ENCODE measurements at regions not wholly inside any gene's neighbourhood (a gene's known extent, or its start where the extent isn't known, plus 50 kb on each side); places are given as distances from the start of the nearest gene placed in this dataset.
"Not testable (repeated sequence)": the region's sequence is repeated elsewhere in the genome, so short reads cannot be mapped to it uniquely, and the experiment has no call there.

DNA sequence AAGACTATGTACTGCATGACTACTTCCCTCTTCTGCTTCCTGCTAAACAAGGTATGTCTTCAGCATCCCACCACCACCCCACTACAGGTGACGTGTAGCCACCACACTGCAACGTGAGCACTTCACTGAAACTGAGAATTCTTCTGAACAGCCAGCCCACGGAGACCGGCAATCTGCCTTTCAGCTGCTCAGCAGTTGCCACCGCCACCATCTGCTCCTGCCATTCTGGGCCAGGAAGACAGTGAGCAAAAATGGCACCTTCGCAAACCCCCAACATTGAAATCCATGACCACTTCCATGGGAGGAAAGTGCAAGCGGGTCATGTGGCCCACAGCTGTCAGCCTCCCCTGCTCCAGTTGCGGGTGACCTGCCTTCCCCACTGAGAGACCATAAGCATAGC lies 443.4 kb upstream of the ST8SIA4 start:
- no peak overlapping the region for H3K4me3 ChIP-seq (ENCODE audit: low read depth, low read length)
- TF ChIP-seq CTCF (IDR thresholded peaks at IDR 0.05; ENCODE audit: low read depth, low read length) (no peak), MAX (IDR thresholded peaks at IDR 0.05; ENCODE audit: low read depth, low read length) (no peak), POLR2A (IDR thresholded peaks at IDR 0.05; ENCODE audit: extremely low read depth, insufficient read length) (no peak), MYC (IDR thresholded peaks at IDR 0.05; ENCODE audit: low read depth, low read length) (no peak)
- no peak for DNase-seq (ENCODE audit: low read depth)

- no peak for TF ChIP-seq MAX (IDR thresholded peaks at IDR 0.05; ENCODE audit: low read depth, low read length)
- no peak for TF ChIP-seq POLR2A (IDR thresholded peaks at IDR 0.05; ENCODE audit: extremely low read depth, insufficient read length)
- TF ChIP-seq CTCF (IDR thresholded peaks at IDR 0.05; ENCODE audit: low read depth, low read length) = no peak
- no peak for TF ChIP-seq MYC (IDR thresholded peaks at IDR 0.05; ENCODE audit: low read depth, low read length)
- DNase-seq (ENCODE audit: low read depth) = no peak
- H3K4me3 ChIP-seq (ENCODE audit: low read depth, low read length) = no peak overlapping the region
Measured at GRCh38 chr5:101338226-101338625, 435.1 kb upstream of the ST8SIA4 start.

- no peak overlapping the region for H3K4me3 ChIP-seq (ENCODE audit: low read depth, low read length)
- DNase-seq (ENCODE audit: low read depth) = no peak
- TF ChIP-seq MAX (IDR thresholded peaks at IDR 0.05; ENCODE audit: low read depth, low read length) (no peak), POLR2A (IDR thresholded peaks at IDR 0.05; ENCODE audit: extremely low read depth, insufficient read length) (no peak), CTCF (IDR thresholded peaks at IDR 0.05; ENCODE audit: low read depth, low read length) (no peak), MYC (IDR thresholded peaks at IDR 0.05; ENCODE audit: low read depth, low read length) (no peak)
Measured at GRCh38 chr5:101327816-101328215, 424.7 kb upstream of the ST8SIA4 start.

DNA sequence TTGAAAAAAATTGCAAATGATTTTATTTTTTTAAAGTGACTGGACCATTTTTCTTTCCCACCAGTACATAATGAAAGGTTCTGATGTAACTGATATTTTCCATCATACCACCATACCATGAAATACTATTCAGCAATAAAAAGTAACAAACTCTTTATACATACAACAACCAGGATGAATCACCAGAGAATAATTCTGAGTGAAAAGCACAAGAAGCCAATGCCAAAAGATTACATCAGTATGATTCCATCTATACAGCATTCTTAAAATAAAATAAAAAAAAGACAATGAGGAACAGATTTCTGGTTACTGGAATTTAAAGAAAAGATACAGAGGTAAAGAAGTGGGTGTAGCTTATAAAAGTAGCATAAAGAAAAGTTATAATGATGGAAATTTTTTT lies 423.7 kb upstream of the ST8SIA4 start:
- DNase-seq (ENCODE audit: low read depth) = no peak
- TF ChIP-seq MAX (IDR thresholded peaks at IDR 0.05; ENCODE audit: low read depth, low read length) = no peak
- TF ChIP-seq POLR2A (IDR thresholded peaks at IDR 0.05; ENCODE audit: extremely low read depth, insufficient read length) = no peak
- no peak for TF ChIP-seq MYC (IDR thresholded peaks at IDR 0.05; ENCODE audit: low read depth, low read length)
- TF ChIP-seq CTCF (IDR thresholded peaks at IDR 0.05; ENCODE audit: low read depth, low read length) = no peak
- H3K4me3 ChIP-seq (ENCODE audit: low read depth, low read length) = no peak overlapping the region

GRCh38 chr5:101316401-101316800 lies 413.3 kb upstream of the ST8SIA4 start:
- DNase-seq (ENCODE audit: low read depth); H3K4me3 ChIP-seq (ENCODE audit: low read depth, low read length): not testable (repeated sequence)

DNA sequence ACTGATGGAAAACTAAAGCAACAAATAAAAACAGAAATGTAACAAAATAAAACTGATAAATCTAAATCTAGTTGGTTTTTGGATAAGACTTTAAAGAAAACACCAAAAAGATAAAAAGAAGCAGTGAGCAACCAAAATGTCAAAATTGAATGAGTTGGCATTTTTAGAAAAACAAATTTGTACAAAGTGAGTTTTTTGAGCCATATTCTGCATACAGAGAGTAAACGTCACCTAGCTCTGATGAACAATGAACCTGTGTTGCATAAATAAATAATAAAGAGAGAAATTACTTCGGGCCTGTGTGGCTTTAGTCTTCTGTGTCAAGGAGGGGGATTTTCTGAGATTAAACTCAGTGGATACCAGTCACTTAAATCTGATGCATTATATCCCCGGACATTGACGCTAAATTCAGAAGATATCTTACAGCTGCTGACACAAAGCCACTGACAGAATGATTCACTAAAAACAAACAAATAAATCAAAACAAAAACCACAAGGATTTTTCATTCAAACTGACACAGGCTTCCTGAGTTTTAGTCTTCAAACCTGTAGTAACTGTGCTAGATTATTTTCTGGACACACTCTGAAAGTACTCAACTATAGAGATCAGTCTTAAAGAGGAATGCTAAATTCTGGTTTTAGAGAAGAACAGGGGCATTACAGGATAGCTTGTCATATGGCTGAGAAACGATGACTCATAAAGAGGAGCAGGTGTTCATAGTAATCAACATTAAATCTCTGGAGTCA lies 403.5 kb upstream of the ST8SIA4 start:
- DNase-seq (ENCODE audit: low read depth) = no peak
- TF ChIP-seq MYC (IDR thresholded peaks at IDR 0.05; ENCODE audit: low read depth, low read length) (no peak), CTCF (IDR thresholded peaks at IDR 0.05; ENCODE audit: low read depth, low read length) (no peak), MAX (IDR thresholded peaks at IDR 0.05; ENCODE audit: low read depth, low read length) (no peak), POLR2A (IDR thresholded peaks at IDR 0.05; ENCODE audit: extremely low read depth, insufficient read length) (no peak)
- H3K4me3 ChIP-seq (ENCODE audit: low read depth, low read length) = no peak overlapping the region
